DMS 273 (cell line): ENCODE measurements at regions not wholly inside any gene's neighbourhood (a gene's known extent, or its start where the extent isn't known, plus 50 kb on each side); places are given as distances from the start of the nearest gene placed in this dataset.
A peak's percentile ranks its signal among the peaks of the same experiment; 100 is the strongest.
"Not testable (repeated sequence)": the region's sequence is repeated elsewhere in the genome, so short reads cannot be mapped to it uniquely, and the experiment has no call there.

ENCODE experiments used
- DNase-seq: peaks from one replicate; lab custom pipeline; 2025; ENCODE audit not compliant: unreplicated experiment; lab: John Stamatoyannopoulos, UW

DNA sequence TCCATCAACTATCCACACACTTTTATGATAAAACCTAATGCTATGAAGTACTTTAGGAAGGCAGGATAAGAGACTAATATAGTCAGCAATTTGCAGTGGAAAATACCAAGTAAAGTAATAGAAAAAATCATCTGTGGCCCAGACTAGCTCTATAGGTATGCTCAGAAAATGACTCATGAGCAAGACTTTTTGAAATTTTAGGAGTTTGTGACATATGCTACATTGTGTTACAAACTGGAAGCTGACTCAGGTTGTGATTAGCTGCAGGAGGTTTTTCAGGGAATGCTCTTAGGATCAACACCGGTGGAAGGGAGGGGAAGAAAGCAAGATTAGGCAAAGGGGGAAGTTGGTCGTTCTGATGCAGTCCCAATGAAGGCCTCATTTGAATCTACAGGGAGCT, 56.1 kb downstream of the FEZF1 start:
- no peak for DNase-seq

DNA sequence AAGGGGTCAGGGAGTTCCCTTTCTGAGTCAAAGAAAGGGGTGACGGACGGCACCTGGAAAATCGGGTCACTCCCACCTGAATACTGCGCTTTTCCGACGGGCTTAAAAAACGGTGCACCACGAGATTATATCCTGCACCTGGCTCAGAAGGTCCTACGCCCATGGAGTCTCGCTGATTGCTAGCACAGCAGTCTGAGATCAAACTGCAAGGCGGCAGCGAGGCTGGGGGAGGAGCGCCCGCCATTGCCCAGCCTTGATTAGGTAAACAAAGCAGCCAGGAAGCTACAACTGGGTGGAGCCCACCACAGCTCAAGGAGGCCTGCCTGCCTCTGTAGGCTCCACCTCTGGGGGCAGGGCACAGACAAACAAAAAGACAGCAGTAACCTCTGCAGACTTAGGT, 65.8 kb downstream of the FEZF1 start:
- DNase-seq, result not testable (repeated sequence)

DNA sequence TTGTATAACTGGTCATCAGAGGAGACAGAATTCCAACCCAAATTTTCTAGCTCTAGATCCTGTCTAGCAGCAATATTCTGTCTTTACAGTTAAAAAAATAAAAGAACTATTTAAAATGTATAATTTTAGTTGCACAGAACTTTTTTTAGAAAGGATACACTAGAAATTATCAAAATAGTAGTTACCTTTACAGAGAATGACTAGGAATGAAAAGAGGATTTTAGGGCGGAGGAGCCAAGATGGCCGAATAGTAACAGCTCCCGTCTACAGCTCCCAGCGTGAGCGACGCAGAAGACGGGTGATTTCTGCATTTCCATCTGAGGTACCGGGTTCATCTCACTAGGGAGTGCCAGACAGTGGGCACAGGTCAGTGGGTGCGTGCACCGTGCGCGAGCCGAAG, 66.3 kb downstream of the FEZF1 start:
- not testable (repeated sequence) for DNase-seq

DNA sequence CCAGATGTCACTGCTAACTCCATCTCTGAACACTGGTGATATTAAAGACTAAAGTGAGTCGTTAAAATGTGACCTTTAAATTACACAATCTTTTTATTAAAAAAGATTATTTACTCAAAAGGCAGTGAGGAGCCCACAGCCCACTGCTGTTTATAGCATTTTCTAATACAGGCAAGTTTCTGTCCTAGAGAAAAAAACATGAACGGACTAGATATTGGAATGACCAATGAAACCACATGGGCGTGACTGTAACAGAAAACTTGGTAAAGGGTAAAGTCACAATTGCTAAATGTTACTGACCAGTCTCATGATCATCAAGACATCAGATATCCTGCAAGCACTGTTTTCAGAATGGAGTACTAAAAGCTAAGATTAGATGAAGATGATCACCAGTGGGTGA, 78.7 kb downstream of the FEZF1 start:
- no peak for DNase-seq

DNA sequence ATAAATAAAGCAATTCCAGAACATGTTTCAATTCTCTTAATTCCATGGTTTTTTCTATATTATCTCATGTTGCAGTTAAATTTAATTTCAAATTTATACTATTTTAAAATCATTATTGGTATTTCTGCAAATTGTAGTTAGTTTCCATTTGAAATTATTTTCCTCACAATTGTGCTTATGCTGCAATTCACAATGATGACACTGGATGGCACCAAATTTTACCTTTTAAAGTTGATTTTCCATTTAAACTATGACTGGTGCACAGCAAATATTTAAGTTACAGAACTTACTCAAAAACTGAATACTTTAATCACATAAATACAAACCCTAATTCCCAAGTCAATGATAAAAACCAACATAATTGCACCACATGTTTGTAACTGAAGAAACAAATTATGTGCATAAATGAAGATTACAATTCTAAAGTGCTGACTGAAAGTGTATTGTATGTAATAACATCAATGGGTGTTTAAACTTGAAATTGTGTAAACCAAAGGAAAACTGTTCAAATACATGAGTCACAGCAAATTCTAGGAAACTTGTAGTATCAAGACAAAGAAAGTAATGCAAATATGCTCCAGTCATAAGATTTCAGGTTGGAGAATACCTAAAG, 75.3 kb upstream of the AASS start:
- peak; percentile 52 for DNase-seq

DNA sequence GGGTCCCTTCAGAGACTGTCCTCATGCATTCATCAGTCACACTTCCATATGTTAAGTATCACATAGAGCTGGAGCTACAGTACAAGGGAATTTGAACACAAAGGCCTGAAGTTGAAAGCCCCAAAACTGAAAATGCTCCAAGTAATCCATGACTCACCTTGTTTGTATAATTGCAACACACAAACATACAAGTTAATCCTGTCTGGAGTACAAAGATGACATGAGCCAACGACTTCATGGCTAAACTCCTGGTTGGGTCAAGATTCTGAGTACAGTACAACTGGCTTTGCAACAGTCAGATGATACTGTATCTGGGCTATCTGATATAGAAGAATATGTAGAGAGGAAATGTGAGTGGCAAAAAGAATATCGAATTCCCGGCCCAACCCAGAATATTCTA, 73.1 kb upstream of the AASS start:
- DNase-seq, result no peak

DNA sequence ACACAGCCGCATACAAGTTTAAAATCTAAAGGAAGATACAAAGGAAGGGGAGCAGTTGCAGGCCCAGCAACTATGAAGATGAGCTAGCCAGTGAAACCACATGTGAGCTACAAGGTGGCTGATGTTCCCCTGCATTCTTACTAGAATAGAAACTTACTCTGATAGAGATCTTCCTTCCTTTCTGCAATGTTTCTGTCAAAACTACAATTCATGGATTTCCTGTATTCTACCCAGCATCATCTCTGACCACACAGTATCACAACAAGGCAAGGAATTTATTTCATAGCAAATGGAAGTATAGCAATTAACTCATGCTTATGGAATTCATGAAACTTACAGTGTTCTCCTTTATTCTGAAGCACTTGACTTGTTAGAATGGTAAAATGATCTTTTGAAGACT, 68.7 kb upstream of the AASS start:
- no peak for DNase-seq

DNA sequence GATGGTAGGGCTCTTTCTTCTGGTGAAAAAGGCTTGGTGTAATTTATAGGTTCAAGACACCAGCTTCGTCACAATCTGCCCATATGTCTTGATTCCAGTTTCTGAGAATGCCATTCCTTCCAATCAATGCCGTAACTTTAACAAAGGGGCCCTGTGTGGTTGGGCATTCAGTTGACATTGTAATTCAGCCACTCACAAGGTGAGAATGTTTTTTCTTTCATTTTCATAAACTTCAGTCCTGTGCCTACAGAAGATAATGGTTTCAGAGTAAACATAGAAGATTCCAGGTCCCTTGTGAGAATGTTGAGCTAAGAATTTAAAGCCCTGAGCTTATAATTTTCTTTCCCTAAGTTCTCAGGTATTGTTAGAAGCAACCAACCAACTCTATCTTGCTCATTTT, 67.3 kb upstream of the AASS start:
- no peak for DNase-seq

DNA sequence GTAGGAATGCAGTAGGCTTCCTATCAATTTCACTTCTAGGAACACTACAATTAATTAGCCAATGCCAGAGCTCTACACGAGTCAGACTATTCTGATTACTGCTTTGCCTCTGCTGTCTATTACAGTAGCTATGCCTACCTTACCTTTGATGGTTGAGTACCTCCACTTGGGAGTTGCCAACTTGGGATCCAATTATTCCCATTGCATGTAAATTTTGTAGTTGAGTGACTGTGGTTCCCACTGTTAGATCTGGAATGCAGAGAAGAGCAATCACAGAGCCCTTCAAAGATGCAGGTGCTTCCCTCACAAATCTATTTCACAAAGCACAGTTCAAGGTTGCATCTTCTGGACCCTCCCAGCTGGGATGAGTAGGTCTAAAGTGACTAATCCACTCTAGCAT, 62.9 kb upstream of the AASS start:
- DNase-seq, result no peak

DNA sequence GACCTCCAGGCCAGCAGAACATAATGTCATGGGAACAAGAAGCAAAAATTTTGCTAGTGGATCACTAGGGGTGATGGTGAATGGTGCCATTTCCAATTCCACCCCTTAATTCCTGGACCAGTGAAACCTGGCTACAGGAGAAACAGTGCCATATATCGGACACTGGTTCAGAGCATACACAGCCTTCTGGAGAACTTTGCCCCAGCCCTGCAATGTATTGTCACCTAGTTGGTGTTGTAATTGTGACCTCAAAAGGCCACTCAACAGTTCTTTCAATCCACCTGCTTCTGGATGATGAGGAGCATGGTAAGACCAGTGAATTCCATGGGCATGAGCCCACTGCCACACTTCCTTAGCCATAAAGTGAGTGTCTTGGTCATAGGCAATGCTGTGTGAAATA, 59.8 kb upstream of the AASS start:
- no peak for DNase-seq

DNA sequence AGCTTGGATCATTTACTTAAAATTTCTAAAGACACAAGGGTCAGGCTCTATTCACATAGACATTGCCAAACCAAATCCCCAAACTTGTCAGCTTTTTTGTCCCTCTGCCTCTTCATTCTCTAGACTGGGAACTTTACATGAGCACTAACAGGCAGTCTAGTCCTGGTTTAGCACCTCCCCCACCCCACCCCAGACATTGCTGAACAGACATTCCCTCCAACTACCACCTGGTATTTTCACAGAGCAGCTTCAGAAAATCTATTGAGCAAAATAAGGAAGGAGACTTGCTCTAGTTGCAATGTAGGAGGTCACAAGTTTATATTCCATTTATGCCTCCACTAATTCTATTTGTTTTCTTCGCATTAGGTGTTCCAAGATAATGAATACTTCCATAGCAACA, 56.8 kb upstream of the AASS start:
- DNase-seq, result no peak

DNA sequence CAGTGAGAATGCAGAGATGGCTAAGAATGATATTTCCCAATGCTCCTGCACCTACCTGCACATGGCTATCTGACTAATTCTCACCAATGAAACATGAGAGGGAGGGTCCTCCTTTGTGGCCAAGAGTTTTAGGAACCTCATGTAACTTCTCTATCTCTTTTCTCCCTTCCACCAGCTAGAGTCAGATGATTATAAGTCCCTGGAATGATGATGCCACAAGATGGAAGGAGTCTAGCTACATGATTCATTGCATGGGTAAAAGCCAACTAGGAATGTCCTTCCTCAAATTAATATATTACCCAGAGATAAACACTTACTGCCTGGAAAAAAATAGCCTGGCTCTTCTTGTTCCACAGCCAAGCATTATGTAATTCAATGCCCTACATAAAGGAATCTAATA, 55.1 kb upstream of the AASS start:
- no peak for DNase-seq

DNA sequence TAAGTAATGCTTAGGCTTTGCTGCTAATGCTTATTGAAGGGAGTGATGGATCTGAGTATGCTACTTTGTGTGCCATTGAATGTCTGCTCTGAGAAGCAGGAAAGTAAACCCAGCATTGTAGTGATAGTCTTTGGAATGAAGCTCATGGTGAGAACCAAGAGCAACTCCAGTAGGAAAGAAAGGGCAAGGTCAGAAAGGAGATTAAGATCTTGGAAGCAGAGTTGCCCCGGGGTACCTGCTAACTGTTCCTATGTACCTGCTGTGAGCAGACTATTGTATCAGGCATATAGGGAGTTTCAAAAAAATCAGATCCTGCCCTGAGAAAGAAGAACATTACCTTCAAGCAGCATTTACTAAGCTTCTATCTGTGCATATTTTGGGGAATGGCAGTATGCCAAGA, 54.5 kb upstream of the AASS start:
- no peak for DNase-seq
